ENCODE measurements at regions not wholly inside any gene's neighbourhood (a gene's known extent, or its start where the extent isn't known, plus 50 kb on each side); places are given as distances from the start of the nearest gene placed in this dataset.
"Not testable (repeated sequence)": the region's sequence is repeated elsewhere in the genome, so short reads cannot be mapped to it uniquely, and the experiment has no call there.

DNA sequence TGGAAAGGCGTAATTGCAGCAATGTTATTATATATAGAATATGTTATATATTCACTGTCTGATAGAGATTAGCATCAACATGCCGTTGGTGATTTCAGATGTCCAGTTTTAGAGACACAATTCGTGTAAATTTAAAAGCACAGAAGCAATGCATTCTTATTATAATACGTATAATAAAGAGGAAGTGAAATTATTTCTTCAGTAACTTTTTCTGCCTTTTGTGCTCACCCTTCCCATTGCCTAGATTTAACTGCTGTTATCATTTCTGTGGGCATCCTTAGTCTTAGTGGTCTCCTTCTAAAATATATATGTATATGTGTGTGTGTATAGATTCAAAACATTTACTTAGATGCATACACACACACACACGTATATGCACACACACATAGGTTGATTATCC, 592.5 kb upstream of the GOLIM4 start:
- no peak for DNase-seq (ENCODE audit: low read depth, low spot score)

DNA sequence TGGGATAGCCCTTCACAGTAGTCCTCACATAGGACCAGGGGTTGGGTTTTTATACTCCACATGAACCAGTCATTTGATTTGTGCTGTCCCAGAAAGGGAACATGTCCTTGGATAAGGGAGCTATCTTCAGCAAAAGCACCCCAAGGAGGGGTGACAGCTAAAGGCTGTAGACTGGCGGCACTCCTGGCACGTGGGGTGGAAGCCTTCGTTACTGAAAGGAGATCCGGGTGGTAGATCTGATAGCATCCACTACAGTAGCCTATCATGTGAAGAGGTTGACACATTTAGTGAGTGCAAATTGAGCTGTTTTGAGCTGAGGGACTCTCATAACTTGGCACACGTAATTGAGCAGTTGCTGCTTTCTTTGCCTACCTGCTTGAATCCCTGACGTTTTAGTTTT, 588.8 kb upstream of the GOLIM4 start:
- no peak overlapping the region for H3K27ac ChIP-seq
- DNase-seq (ENCODE audit: low read depth, low spot score), result no peak

More for the DNA sequence above, 592.5 kb upstream of the GOLIM4 start:
- no peak overlapping the region for H3K27ac ChIP-seq

DNA sequence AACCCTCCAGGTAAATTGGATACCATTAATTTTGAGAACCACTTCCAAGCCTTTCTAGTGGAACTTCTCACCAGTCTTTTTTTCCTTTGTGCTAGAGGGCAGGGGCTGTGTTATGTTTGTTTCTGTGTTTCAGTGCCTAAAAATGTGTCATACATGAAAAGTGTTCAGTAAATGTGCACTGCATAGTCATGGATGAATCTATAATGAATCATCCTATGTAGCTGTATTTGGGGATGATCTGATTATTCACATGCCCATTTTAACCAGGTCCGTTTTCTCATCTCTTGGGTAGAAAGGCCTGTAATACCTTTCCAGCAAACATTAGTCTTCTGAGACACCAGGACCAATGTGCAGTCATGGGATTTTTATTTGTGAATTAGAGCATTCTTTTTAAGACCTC, 583.0 kb upstream of the GOLIM4 start:
- H3K27ac ChIP-seq, result no peak overlapping the region
- no peak for DNase-seq (ENCODE audit: low read depth, low spot score)

DNA sequence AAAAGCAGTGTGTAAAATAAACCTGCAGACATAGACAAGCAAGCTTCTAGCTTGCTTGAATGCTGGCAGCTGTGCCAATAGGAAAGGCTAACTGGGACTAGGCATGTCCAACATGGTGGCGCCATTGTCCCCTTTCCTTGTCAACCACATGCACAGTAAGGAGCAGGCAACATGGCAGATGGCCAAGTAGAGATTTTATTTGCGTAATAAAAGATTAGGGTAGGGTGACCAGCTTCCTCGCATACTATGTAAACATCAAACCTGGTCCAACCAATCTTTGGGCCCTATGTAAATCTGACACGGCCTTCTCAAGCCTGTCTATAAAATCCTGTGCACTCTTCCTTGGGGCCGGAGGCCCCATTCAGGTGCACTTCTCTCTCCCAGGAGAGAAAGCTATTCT, 575.4 kb upstream of the GOLIM4 start:
- peak; percentile 1 for DNase-seq (ENCODE audit: low read depth, low spot score)
- no peak overlapping the region for H3K27ac ChIP-seq

DNA sequence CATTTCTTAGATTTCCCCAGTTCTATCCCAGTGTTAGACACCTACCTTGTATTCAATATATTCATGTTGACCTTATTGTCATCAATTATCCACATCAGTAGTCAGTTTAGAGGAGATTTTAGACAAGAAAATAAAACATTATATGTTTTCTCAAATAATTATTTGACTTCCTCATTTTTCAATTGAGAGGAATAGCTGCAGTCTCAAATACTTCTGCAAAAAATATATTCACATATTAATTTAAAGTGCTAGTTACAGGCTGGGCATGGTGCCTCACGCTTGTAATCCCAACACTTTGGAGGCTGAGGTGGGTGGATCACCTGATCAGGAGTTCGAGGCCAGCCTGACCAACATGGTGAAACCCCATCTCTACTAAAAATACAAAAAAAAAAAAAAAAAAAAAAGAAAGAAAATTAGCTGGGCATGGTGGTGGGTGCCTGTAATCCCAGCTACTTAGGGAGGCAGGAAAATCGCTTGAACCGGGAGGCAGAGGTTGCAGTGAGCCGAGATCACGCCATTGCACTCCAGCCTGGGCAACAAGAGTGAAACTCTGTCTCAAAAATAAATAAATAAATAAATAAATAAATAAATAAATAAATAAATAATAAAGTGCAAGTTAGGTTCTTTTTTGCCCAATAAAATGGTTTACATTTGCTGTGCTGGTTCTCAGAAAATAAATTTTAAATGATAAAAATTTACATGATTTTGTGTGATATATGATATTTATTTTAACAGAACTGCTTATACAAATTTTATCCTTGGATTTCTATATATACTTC, 565.3 kb upstream of the GOLIM4 start:
- not testable (repeated sequence) for H3K27ac ChIP-seq; DNase-seq (ENCODE audit: low read depth, low spot score)

DNA sequence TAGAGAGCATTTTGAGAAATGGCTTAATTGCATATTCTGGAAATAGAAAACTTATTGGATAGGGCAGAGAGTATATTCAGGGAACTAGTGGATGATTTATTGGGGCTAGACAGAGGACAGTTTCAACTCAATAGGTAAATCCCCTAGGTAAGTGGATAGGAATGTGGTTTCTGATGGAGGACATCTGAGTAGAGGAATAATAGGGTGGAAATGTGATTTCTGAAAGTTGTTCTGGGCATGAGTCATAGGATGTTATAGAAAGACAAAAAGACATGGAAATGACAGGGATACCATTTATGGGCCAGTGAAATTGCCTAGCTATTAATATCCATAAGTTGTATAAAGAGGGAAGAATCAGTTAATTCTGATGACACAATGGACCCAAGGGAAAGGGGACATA, 563.3 kb upstream of the GOLIM4 start:
- DNase-seq (ENCODE audit: low read depth, low spot score), result no peak
- H3K27ac ChIP-seq, result no peak overlapping the region

DNA sequence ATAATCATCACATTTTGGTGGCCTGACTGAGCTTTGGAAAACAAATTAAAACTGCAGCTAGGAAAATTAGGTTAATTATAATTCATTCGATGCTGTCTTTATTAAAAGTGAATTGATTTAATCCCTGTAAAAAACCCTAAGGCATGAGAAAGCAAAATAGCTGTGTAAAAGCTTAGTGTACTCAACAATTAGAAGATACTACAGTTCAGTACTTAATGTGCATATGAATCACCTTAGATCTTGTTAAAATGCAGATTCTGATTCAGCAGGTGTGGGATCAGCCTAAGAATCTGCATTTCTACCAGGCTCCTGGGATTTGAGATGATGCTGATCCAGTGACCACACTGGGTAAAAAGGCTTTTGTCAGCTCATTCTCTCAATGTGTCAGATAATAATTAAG, 559.9 kb upstream of the GOLIM4 start:
- no peak overlapping the region for H3K27ac ChIP-seq
- DNase-seq (ENCODE audit: low read depth, low spot score), result no peak

DNA sequence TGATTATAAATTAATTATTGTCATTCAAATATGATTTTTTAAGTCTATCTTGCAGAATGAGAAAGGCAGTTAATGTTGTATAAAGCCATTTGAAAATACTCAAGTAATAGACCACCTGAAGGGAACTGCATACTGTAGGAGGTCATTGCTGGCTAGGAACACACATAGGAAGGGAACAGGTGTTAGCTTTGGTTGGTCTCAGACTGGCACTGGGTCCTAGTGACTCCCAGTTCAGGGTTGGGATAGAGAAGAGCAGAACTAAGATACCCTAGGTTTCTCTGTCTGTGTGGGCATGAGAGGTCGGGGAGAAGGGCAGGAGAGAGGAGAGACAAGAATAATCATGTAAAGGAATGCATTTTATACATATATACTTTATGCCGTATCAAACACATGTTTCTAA, 559.0 kb upstream of the GOLIM4 start:
- H3K27ac ChIP-seq, result no peak overlapping the region
- no peak for DNase-seq (ENCODE audit: low read depth, low spot score)

DNA sequence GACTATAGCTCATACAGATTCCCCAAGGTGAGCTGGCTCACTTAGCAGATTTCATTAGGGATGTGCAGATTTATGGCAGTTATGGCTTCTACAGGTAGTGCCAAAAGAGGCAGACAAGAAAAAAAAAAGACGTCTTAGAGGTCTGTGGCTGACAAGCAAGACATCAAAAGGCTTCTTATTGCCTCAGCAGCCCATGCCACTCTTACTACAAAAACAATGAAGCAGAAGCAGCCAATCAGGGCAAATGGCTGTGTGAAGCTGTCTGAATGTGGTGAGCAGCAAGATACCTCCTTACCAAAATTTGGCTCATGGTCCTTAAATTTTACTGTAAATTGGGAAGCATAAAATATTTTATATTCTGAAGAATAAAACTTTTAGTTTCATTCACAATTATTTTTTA, 557.5 kb upstream of the GOLIM4 start:
- no peak overlapping the region for H3K27ac ChIP-seq
- no peak for DNase-seq (ENCODE audit: low read depth, low spot score)

DNA sequence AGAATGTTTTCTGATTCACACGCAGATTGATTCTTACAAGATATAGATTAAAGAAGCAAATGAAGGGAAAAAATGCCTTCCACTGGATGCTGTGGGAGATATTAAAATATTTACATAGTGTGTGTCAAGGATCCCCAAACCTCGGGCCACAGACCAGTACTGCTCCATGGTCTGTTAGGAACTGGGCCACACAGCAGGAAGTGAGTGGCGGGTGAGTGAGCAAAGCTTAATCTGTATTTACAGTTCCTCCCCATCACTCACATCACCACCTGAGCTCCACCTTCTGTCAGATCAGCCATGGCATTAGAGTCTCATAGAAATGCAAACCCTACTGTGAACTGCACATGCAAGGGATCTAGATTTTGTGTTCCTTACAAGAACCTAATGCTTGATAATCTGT, 552.6 kb upstream of the GOLIM4 start:
- H3K27ac ChIP-seq, result no peak overlapping the region
- DNase-seq (ENCODE audit: low read depth, low spot score), result no peak

DNA sequence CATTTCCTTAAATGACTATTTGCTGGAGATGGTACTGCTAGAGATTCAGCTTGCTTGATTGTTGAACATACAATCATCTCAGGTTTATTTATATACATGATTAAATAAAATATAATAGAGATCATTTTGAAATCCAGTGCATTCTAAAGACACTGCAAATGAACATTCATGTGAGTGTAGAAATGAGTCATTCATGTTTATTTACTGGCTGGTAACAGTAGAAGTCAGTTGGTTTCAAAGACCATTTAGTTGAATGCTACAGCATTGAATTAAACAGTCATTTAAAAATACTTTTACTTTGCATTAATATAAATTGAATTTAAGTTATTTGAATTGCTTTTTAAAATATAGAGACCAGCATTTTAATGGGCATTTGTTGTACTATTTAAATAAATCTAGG, 551.9 kb upstream of the GOLIM4 start:
- no peak for DNase-seq (ENCODE audit: low read depth, low spot score)
- H3K27ac ChIP-seq, result no peak overlapping the region

DNA sequence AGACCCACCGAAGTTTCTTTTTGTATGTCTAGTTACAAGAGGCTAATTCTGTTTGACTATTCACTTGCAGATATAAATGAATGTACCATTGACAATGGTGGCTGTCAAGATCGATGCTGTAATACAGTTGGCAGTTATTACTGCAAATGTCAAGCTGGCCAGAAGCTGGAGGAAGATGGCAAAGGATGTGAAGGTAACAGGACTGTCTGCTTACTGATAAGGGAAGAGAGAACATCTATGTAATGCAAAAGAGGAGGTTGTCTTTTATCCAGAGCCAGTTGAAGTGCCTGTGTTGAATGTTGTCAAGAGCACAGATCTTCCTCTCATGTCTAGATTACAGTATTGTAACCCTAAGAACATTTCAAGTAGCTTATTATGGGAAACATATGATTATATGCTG, 549.5 kb upstream of the GOLIM4 start:
- no peak overlapping the region for H3K27ac ChIP-seq
- no peak for DNase-seq (ENCODE audit: low read depth, low spot score)

DNA sequence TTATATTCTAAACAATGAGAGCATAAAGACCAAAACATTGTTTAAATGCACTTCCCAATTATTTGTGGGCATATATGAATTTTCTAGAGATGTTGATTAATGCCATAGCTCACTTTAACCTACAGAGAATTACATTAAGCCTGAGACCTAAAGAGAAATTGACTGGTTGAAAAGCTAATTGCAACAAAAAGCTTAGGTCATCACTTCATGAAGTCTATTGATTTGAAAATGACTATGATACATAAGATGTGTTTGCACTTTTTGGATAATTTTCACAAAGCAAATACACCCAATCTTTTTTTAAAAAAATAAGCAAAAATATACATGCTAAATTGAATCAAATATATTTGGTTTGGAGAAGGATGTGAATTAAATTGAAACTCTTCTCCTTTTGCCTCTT, 532.8 kb upstream of the GOLIM4 start:
- DNase-seq (ENCODE audit: low read depth, low spot score), result no peak
- H3K27ac ChIP-seq, result no peak overlapping the region

DNA sequence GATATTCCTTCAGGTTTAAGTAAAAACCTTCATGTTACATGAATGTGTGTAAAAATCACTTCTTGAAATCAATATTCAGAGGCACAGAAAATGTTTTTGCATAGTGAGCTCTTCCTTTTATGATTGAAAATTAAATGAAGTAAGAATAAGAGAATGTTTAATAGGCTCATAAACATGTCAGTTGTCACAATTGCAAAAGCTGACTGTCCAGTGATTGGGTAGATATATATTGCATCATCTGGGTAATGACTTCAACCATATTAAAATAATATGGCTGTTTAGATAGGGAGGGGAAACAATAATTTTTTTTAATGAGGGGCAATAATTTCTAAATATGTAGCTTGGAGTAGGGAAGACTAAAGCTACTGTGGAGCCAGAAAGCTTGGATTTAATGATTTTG, 529.8 kb upstream of the GOLIM4 start:
- DNase-seq (ENCODE audit: low read depth, low spot score), result no peak
- H3K27ac ChIP-seq, result no peak overlapping the region

DNA sequence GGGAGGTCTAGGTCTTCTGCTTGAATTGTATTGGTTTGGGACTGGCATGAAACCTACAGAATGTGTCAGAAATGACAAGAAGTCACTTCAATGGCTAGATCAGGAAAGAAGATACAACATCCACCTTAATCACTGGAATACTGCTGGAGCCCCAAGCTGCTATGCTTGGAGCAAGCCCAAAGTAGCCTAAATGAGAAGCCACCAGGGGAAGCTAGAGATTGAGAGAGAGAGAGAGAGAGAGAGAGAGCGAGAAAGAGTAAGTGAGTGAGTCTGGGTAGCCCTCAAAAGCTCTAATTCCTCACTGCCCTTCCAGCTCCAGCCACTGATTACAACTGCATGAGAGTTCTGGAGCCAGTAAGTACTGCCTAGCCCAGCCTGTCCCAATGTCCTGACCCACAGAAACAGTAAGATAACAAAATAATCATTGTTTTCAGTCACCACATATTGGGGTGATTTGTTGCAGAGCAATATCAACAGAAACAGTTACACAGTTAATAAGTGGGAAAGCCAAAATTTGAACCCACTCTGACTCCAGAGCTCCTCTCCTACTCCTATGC, 529.2 kb upstream of the GOLIM4 start:
- DNase-seq (ENCODE audit: low read depth, low spot score), result no peak
- no peak overlapping the region for H3K27ac ChIP-seq

DNA sequence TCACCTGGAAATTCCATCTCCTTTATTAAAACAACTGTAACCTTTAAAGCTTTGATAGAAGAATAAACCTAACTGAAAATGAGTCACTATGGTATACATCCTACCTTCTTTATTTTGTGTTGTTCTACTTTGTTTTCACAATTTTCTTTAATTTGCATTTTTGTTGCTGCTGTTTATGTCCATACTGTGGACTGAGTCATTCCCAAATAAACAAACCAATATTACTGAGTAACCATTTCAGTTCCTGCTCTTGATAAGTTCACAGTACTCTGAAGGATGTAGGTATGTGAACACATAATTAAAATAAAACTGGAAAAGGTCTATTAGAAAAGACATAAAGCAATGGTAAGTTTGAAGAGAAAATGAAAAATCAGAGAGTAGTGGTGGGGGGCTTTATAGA, 528.5 kb upstream of the GOLIM4 start:
- DNase-seq (ENCODE audit: low read depth, low spot score), result no peak
- no peak overlapping the region for H3K27ac ChIP-seq

DNA sequence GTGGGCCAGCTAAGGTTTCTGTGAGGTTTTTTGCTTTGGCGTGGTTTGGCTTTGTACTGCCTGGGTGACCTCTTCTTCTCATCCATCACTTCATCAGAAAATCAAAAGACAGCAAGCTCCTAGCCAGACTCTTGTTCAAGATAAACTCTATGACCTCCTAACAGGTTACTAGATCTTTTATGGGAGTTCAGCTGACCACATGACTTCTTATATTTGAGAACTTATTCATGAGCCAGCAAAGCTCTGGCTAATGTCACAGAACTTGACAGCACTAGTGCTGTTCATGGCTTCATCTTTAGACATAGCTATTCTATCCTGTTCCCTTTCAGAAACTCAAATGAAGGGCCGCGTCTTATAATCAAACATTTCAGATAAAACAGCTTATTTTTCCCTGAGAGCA, 527.1 kb upstream of the GOLIM4 start:
- H3K27ac ChIP-seq, result no peak overlapping the region
- DNase-seq (ENCODE audit: low read depth, low spot score), result no peak

DNA sequence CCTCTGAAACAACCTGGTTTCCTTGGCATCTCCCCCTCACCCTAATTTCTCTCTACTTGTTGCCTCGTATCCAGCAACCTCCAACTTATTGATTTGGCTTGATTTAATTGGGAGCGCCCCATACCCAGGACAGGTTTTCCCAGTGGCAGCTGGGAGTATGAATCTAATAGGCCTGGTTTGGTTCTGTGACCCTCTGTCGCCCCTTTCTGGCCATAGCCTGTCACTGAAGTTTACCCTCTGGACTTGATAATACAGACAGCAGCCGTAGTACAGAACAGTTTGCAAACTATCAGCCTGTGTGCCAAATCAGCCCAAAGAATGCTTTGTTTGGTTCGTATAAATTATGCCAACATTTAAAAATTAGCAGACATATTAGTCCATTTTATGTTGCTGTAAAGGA, 525.1 kb upstream of the GOLIM4 start:
- H3K27ac ChIP-seq, result no peak overlapping the region

DNA sequence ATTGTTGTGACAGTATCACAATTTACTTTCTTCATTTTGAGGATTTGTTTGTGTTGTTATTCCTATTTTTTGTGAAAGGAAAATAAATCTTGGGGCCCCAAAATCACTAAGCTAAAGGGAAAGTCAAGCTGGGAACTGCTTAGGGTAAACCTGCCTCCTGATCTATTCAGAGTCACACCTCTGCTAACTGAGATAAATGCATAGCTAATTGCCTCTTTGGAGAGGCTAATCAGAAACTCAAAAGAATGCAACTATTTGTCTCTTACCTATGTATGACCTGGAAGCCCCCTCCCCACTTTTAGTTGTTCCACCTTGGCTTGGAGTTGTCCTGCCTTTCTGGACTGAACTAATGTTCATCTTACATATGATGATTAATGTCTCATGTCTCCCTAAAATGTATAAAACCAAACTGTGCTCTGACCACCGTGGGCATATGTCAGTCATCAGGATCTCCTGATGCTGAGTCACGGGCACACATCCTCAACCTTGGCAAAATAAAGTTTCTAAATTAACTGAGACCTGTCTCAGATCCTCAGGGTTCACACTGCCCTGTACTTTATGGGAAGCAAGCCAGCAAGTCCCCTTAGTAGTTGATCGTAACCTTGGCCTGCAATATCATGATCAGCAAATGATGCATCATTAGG, 523.2 kb upstream of the GOLIM4 start:
- no peak for DNase-seq (ENCODE audit: low read depth, low spot score)
- H3K27ac ChIP-seq, result no peak overlapping the region

More for the DNA sequence above, 525.1 kb upstream of the GOLIM4 start:
- no peak for DNase-seq (ENCODE audit: low read depth, low spot score)

DNA sequence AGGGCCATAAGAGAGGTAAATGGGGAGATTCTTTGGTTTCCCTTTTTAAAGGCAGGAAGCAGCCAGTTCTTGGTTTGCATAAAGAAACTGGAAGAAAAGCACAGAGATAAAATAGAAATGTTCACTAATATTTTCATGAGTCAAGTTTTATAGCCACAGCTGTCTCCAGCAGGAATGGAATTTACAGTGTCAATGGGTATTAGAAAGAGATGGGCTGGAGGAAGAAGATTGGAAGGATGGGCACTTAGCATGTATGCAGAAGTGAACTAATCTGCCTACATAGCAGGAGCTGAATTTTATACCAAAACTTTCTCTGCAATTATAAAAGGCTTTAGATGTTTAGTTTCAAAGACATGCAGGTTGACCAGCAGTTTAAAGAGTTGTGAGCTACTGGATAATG, 521.9 kb upstream of the GOLIM4 start:
- no peak for DNase-seq (ENCODE audit: low read depth, low spot score)
- no peak overlapping the region for H3K27ac ChIP-seq

DNA sequence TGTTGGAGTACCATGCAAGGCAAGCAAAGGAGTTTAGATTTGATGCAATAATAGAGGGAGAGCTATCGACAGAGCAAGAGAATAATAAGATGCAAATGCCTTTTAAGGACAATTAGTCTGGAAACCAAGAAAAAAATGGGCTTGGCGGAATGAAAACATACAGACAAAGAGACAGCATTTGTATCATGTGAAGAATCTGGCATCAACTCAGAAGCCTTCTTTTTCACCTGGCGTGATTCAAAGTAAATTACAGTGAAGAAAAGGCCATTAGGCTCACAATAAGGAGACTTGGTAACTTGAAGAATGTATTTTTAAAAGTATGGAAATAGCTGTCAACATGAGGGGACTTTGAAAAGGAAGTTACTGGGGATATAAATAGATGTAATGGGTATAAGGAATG, 521.2 kb upstream of the GOLIM4 start:
- H3K27ac ChIP-seq, result no peak overlapping the region
- DNase-seq (ENCODE audit: low read depth, low spot score), result no peak

DNA sequence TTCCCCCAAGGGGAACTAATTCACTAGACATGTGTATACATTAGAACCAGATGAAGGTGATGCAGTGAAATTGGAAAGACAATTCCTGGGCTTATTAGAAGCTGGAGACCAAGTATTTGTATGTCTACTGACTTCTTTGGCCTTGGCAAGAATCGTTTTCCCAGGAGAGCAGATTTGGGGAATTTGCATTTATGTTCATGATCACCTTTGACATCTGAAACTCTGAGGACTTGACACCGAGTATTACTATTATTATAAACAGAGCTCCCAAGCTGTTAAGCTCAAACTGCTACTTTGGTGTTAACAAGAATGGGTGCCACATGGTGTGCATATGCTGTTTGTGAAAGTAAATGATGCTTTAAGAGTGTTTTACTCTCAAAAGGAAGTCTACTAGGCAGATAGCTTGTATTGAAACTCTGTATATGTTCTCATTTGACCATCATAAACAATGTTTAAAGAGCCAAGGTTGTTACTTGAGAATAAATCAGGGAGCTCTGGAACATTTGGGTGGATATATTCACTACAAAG, 519.8 kb upstream of the GOLIM4 start:
- no peak overlapping the region for H3K27ac ChIP-seq
- DNase-seq (ENCODE audit: low read depth, low spot score), result no peak

All from epithelial cell of prostate (primary cell).